SU-DHL-6 (cell line): ENCODE measurements at regions not wholly inside any gene's neighbourhood (a gene's known extent, or its start where the extent isn't known, plus 50 kb on each side); places are given as distances from the start of the nearest gene placed in this dataset.

Experiments used
- H2AFZ ChIP-seq: fragments of 200-600 bp; sonication (generic); 2 replicates; pipeline ENCODE4 v1.6.1; 2014; ENCODE audit warnings: low read depth, mild to moderate bottlenecking, moderate library complexity, mixed read lengths, antibody characterized with exemption, low read length; ENCODE audit not compliant: severe bottlenecking
- H3F3A ChIP-seq: fragments of 200-600 bp; shearing (Covaris generic); 2 replicates; pipeline ENCODE4 v1.6.0; 2016; ENCODE audit warnings: antibody characterized with exemption, mild to moderate bottlenecking; ENCODE audit not compliant: insufficient read depth
- H3K27ac ChIP-seq: fragments of 200-600 bp; sonication (generic); 2 replicates; pipeline ENCODE4 v1.5.1; 2016; ENCODE audit warnings: low read depth, mild to moderate bottlenecking, low read length, moderate library complexity, mixed read lengths
- H3K27me3 ChIP-seq: fragments of 200-600 bp; sonication (generic), shearing (Covaris generic); 2 replicates; pipeline ENCODE4 v1.6.0; 2014; ENCODE audit warnings: mild to moderate bottlenecking, low read length
- H3K36me3 ChIP-seq: fragments of 200-600 bp; sonication (generic); 2 replicates; pipeline ENCODE4 v1.6.1; 2014; ENCODE audit warnings: mild to moderate bottlenecking, low read length, mixed read lengths
- H3K4me2 ChIP-seq: fragments of 300-600, 200-600 bp; shearing (Covaris generic), sonication (generic); 2 replicates; pipeline ENCODE4 v1.6.0; 2014; ENCODE audit warnings: low read length, low read depth, mild to moderate bottlenecking; ENCODE audit not compliant: poor library complexity, severe bottlenecking
- H3K4me3 ChIP-seq: fragments of 200-600 bp; sonication (generic); 2 replicates; pipeline ENCODE4 v1.5.1; 2014; ENCODE audit warnings: antibody characterized with exemption, low read length, mild to moderate bottlenecking, mixed read lengths; ENCODE audit not compliant: insufficient read depth, poor library complexity, severe bottlenecking
- H3K79me2 ChIP-seq: fragments of 200-600 bp; sonication (generic); 2 replicates; pipeline ENCODE4 v1.6.1; 2014; ENCODE audit warnings: mild to moderate bottlenecking, low read length, moderate library complexity; ENCODE audit not compliant: insufficient read depth
- H3K9ac ChIP-seq: fragments of 200-600 bp; sonication (generic); 2 replicates; pipeline ENCODE4 v1.7.0; 2014; ENCODE audit warnings: mild to moderate bottlenecking, low read length
- H3K9me2 ChIP-seq: fragments of 200-600 bp; sonication (generic); replicated peaks from 2 replicates; pipeline ENCODE4 v1.6.1; 2014; ENCODE audit warnings: low read length; ENCODE audit not compliant: insufficient read depth
- H3K9me3 ChIP-seq: fragments of 200-600 bp; sonication (generic); 2 replicates; pipeline ENCODE4 v1.6.1; 2014; ENCODE audit warnings: low read length, mixed read lengths; ENCODE audit not compliant: insufficient read depth
- H4K20me1 ChIP-seq: fragments of 200-600 bp; sonication (generic); 2 replicates; pipeline ENCODE4 v1.6.1; 2014; ENCODE audit warnings: low read depth, mild to moderate bottlenecking, antibody characterized with exemption, low read length, moderate library complexity, mixed read lengths
- CTCF ChIP-seq: fragments of 200-600 bp; sonication (generic); IDR thresholded peaks from one replicate; pipeline ENCODE4 v1.5.1; 2017; ENCODE audit warnings: antibody characterized with exemption, mild to moderate bottlenecking, low read length, moderate library complexity; ENCODE audit not compliant: insufficient read depth, poor library complexity, severe bottlenecking
- EZH2phosphoT487 ChIP-seq: fragments of 200-600 bp; sonication (generic), shearing (Covaris generic); conservative IDR thresholded peaks from 2 replicates; pipeline ENCODE4 v1.6.1; 2018; ENCODE audit warnings: mild to moderate bottlenecking, antibody characterized with exemption, low read length, moderate library complexity, mixed read lengths

GRCh38 chr7:41808541-41808940, 105.7 kb upstream of the INHBA start:
- H3K27me3 ChIP-seq: 0 out of 2 replicates have a peak, but pooled peaks cover 3% of the 10 kb centered on the region
- no peaks in the 10 kb centered on the region for H4K20me1 ChIP-seq
- H3K9me2 ChIP-seq: no peaks in the 10 kb centered on the region
- no peak overlapping the region for H3K4me3 ChIP-seq
- H3K9me3 ChIP-seq: no peaks in the 10 kb centered on the region
- H3K27ac ChIP-seq: no peak overlapping the region
- H3K36me3 ChIP-seq: no peaks in the 10 kb centered on the region
- H3K9ac ChIP-seq: no peak overlapping the region
- H3K4me2 ChIP-seq: no peak overlapping the region
- TF ChIP-seq EZH2phosphoT487: no peak
- TF ChIP-seq CTCF: no peak
- no peak overlapping the region for H2AFZ ChIP-seq
- H3K79me2 ChIP-seq: no peaks in the 10 kb centered on the region
- H3F3A ChIP-seq: no peaks in the 10 kb centered on the region

GRCh38 chr7:41803569-41803968, 100.7 kb upstream of the INHBA start:
- Histone ChIP-seq H3K9me3 (no peaks in the 10 kb centered on the region), H3K9ac (no peak overlapping the region), H3K79me2 (no peaks in the 10 kb centered on the region), H3K4me2 (no peak overlapping the region), H3K27ac (no peak overlapping the region), H3K9me2 (no peaks in the 10 kb centered on the region), H3K36me3 (no peaks in the 10 kb centered on the region), H2AFZ (no peak overlapping the region), H3K27me3 (0 out of 2 replicates have a peak, but pooled peaks cover 3% of the 10 kb centered on the region), H3F3A (no peaks in the 10 kb centered on the region), H4K20me1 (no peaks in the 10 kb centered on the region), H3K4me3 (no peak overlapping the region)
- TF ChIP-seq CTCF: no peak
- no peak for TF ChIP-seq EZH2phosphoT487

- TF ChIP-seq EZH2phosphoT487 (no peak), CTCF (no peak)
- no peak overlapping the region for H2AFZ ChIP-seq
- H3K4me3 ChIP-seq: no peak overlapping the region
- no peak overlapping the region for H3K4me2 ChIP-seq
- no peaks in the 10 kb centered on the region for H3K36me3 ChIP-seq
- H3K27me3 ChIP-seq: no peaks in the 10 kb centered on the region
- no peaks in the 10 kb centered on the region for H3K9me2 ChIP-seq
- H3K9ac ChIP-seq: no peak overlapping the region
- no peak overlapping the region for H3K27ac ChIP-seq
- H3F3A ChIP-seq: no peaks in the 10 kb centered on the region
- no peaks in the 10 kb centered on the region for H3K79me2 ChIP-seq
- H3K9me3 ChIP-seq: no peaks in the 10 kb centered on the region
- no peaks in the 10 kb centered on the region for H4K20me1 ChIP-seq
These were observed 93.4 kb upstream of the INHBA start for GRCh38 chr7:41796331-41796730.
